ENCODE measurements at regions not wholly inside any gene's neighbourhood (a gene's known extent, or its start where the extent isn't known, plus 50 kb on each side); places are given as distances from the start of the nearest gene placed in this dataset.

DNA sequence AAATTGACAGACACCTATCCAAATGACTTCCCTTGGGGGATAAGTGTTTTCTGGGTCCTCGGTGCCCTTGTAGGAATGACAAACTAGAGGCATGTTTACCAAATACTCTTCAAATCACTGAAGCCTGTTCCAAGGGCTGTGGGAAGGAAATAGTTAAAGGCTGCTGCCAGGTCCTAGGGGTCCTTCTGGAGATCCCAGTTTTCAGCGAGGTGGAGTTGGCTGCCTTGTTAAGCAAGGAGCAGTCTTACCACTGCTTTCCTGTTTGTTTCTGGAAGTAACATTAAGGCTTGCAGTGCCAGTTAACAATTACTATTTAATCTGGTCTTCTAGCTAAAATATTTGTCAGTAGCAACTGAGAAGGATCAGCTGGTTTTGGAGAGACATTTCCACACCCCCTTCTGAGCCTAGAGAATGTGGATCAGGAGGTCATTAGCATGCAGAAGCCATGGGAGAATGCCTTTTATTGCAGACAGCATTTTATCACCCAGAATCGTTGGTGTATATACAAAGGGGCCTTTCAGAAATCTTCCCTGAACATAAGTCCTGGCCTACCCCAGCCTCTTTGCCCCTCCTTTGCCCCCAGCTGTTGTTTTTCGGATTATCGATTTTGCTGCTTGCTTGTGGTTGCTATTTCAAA lies 238.8 kb downstream of the DMAC1 start:
- TF ChIP-seq, protein P1, sequence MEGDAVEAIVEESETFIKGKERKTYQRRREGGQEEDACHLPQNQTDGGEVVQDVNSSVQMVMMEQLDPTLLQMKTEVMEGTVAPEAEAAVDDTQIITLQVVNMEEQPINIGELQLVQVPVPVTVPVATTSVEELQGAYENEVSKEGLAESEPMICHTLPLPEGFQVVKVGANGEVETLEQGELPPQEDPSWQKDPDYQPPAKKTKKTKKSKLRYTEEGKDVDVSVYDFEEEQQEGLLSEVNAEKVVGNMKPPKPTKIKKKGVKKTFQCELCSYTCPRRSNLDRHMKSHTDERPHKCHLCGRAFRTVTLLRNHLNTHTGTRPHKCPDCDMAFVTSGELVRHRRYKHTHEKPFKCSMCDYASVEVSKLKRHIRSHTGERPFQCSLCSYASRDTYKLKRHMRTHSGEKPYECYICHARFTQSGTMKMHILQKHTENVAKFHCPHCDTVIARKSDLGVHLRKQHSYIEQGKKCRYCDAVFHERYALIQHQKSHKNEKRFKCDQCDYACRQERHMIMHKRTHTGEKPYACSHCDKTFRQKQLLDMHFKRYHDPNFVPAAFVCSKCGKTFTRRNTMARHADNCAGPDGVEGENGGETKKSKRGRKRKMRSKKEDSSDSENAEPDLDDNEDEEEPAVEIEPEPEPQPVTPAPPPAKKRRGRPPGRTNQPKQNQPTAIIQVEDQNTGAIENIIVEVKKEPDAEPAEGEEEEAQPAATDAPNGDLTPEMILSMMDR (conservative IDR thresholded peaks at IDR 0.05; ENCODE audit: low read length), result no peak
- TF ChIP-seq EZH2phosphoT487 (IDR thresholded peaks at IDR 0.05; ENCODE audit: borderline replicate concordance), result no peak

All from Loucy (cell line).